Muscle layer of duodenum (tissue), 2 donors: ENCODE measurements at regions not wholly inside any gene's neighbourhood (a gene's known extent, or its start where the extent isn't known, plus 50 kb on each side); places are given as distances from the start of the nearest gene placed in this dataset.

Source experiments
- H3K27ac ChIP-seq: one replicate; pipeline ENCODE4 v1.7.0; 2013; ENCODE audit warnings: mild to moderate bottlenecking, low read length
- H3K27me3 ChIP-seq: one replicate; pipeline ENCODE4 v1.7.0; 2013; ENCODE audit warnings: low read depth, mild to moderate bottlenecking, control low read depth, low read length
- H3K36me3 ChIP-seq, 2 donors: one replicate each; pipeline ENCODE4 v1.7.0; 2013; ENCODE audit warnings: low read length in 2 of 2, control low read depth in 1 of 2, mild to moderate bottlenecking in 1 of 2; ENCODE audit not compliant: insufficient read depth in 2 of 2, control insufficient read depth in 1 of 2
- H3K4me1 ChIP-seq, 2 donors: one replicate each; pipeline ENCODE4 v1.7.0; 2013; ENCODE audit warnings: low read length in 2 of 2, mild to moderate bottlenecking in 2 of 2, control low read depth in 1 of 2, moderate library complexity in 1 of 2; ENCODE audit not compliant: insufficient read depth in 2 of 2, control insufficient read depth in 1 of 2
- H3K4me3 ChIP-seq, 2 donors: one replicate each; pipeline ENCODE4 v1.7.0; 2013; ENCODE audit warnings: low read length in 2 of 2, low read depth in 1 of 2, mild to moderate bottlenecking in 1 of 2
- H3K9me3 ChIP-seq, 2 donors: one replicate each; pipeline ENCODE4 v1.7.0; 2013; ENCODE audit warnings: low read length in 2 of 2, control low read depth in 1 of 2, mild to moderate bottlenecking in 1 of 2; ENCODE audit not compliant: control insufficient read depth in 1 of 2
- donor health status: healthy.

DNA sequence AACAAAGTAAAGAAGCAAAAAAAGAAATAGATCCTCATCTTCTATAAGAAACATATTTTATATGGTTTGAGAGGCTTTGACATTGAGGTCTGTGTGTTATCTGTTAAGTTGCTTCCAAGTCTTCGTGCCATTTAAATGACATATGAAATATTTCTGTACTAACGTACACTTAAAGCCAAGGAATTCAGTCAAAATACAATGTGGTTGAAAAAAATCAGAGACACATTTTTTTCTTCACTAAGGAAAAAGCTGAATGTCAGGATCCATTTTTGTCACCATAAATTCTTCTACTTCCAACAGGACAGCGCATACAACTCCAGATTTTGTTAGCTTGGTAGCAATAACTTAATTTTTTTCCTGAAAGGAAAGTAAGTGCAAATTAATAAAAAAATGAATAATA, 168.5 kb downstream of the FAT4 start:
- no peaks in the 10 kb centered on the region for H3K9me3 ChIP-seq
- H3K4me3 ChIP-seq: no peak overlapping the region
- H3K4me1 ChIP-seq: no peaks in the 10 kb centered on the region
- H3K27ac ChIP-seq: no peak overlapping the region
- H3K36me3 ChIP-seq: peaks cover 9 to 21% of the 10 kb centered on the region in 2 donors
- H3K27me3 ChIP-seq: no peaks in the 10 kb centered on the region

DNA sequence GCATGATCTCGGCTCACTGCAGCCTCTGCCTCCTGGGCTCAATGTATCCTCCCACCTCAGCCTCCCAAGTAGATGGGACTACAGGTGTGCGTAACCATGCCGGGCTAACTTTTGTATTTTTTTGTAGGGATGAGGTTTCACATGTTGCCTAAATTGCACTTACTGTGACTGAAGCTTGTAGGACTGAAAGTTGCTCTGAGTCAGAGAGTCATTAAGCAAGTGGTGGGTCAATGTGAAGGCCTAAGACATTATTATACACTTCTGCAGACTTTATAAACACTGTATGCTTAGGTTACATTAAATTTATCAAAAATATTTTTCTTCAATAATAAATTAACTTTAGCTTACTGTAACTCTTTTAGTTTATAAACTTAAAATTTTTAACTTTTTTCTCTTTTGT, 170.2 kb downstream of the FAT4 start:
- Histone ChIP-seq H3K4me3 (no peak overlapping the region), H3K4me1 (no peaks in the 10 kb centered on the region), H3K27ac (no peak overlapping the region), H3K36me3 (peaks cover 9 to 24% of the 10 kb centered on the region in 2 donors), H3K27me3 (no peaks in the 10 kb centered on the region), H3K9me3 (no peaks in the 10 kb centered on the region)

DNA sequence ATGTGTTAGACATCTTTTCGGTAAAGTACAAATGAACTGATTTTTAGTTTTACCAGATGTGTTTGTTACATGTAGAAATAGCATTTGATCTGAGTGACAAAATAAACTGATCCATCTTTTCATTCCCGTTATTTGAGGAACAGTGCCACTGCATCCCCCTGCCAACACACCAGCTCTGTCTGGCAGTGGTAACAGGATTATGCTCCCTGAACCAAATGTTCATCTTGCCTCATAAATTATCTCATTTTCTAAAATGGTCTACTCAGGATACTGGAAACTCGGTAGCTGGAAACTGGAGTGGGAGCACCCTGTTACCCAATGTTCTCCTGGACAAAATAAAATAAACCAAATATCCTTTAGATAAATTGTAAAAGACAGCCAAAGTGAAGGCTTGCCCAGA, 171.6 kb downstream of the FAT4 start:
- Histone ChIP-seq H3K36me3 (peaks cover 8 to 33% of the 10 kb centered on the region in 2 donors), H3K9me3 (no peaks in the 10 kb centered on the region), H3K27ac (no peak overlapping the region), H3K27me3 (no peaks in the 10 kb centered on the region), H3K4me1 (no peaks in the 10 kb centered on the region), H3K4me3 (no peak overlapping the region)

DNA sequence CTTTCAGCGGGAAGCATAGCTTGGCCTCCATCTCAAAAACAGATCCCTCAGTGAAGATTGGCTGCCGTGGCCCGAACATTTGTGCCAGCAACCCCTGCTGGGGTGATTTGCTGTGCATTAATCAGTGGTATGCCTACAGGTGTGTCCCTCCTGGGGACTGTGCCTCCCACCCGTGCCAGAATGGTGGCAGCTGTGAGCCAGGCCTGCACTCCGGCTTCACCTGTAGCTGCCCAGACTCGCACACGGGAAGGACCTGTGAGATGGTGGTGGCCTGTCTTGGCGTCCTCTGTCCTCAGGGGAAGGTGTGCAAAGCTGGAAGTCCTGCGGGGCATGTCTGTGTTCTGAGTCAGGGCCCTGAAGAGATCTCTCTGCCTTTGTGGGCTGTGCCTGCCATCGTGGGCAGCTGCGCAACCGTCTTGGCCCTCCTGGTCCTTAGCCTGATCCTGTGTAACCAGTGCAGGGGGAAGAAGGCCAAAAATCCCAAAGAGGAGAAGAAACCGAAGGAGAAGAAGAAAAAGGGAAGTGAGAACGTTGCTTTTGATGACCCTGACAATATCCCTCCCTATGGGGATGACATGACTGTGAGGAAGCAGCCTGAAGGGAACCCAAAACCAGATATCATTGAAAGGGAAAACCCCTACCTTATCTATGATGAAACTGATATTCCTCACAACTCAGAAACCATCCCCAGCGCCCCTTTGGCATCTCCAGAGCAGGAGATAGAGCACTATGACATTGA, 175.4 kb downstream of the FAT4 start:
- H3K27me3 ChIP-seq: no peaks in the 10 kb centered on the region
- no peak overlapping the region for H3K4me3 ChIP-seq
- H3K36me3 ChIP-seq: peaks cover 3 to 19% of the 10 kb centered on the region in 2 donors
- H3K4me1 ChIP-seq: no peaks in the 10 kb centered on the region
- no peak overlapping the region for H3K27ac ChIP-seq
- no peaks in the 10 kb centered on the region for H3K9me3 ChIP-seq

DNA sequence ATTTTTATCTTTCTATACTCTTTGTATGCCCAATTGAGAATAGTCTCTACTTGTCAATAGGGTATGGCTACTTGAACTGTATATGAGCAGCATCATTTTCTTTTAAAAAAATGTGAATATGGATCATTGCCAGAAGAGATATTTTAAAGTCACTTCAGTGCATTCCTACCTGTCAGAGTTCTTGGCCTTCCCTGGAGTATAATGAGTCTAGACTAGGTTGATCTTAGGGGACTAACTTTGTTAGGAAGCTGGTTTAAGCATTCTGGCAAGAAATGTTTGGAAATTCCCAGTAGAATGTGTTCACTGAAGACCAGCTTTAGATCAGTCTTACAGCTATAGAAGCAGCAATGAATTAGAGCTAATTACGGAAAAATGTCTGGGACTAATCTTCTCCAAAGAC, 178.2 kb downstream of the FAT4 start:
- no peaks in the 10 kb centered on the region for H3K4me1 ChIP-seq

DNA sequence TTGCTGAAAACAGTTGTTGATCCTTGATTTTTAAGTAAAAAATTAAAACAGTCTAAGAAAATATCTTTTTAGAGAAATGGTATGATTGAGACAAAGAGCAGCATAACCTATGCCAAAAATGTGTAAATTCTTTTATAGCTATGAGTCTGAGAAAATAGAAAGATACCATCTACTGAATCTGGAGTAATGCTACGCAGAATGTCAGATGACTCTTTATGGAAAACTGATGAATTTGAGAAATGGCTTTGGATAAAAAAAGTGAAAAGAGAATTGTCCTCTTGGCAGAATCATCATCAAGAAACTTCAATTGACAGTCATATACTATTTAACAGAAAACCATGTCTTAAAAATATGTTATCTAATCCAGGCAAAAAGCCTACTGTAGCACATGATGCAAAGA, 183.1 kb downstream of the FAT4 start:
- no peaks in the 10 kb centered on the region for H3K36me3 ChIP-seq
- no peaks in the 10 kb centered on the region for H3K4me1 ChIP-seq
- H3K9me3 ChIP-seq: no peaks in the 10 kb centered on the region
- no peak overlapping the region for H3K27ac ChIP-seq
- no peaks in the 10 kb centered on the region for H3K27me3 ChIP-seq
- H3K4me3 ChIP-seq: no peak overlapping the region

More for the DNA sequence above, 178.2 kb downstream of the FAT4 start:
- no peak overlapping the region for H3K27ac ChIP-seq
- no peaks in the 10 kb centered on the region for H3K27me3 ChIP-seq
- H3K4me3 ChIP-seq: no peak overlapping the region
- peaks cover 0 to 19% of the 10 kb centered on the region in 2 donors for H3K36me3 ChIP-seq
- H3K9me3 ChIP-seq: no peaks in the 10 kb centered on the region

GRCh38 chr4:125498981-125499380, 184.2 kb downstream of the FAT4 start:
- no peaks in the 10 kb centered on the region for H3K27me3 ChIP-seq
- H3K9me3 ChIP-seq: no peaks in the 10 kb centered on the region
- H3K4me3 ChIP-seq: no peak overlapping the region
- no peaks in the 10 kb centered on the region for H3K36me3 ChIP-seq
- no peak overlapping the region for H3K27ac ChIP-seq
- H3K4me1 ChIP-seq: no peaks in the 10 kb centered on the region

- H3K27me3 ChIP-seq: no peaks in the 10 kb centered on the region
- H3K4me3 ChIP-seq: no peak overlapping the region
- H3K36me3 ChIP-seq: no peaks in the 10 kb centered on the region
- H3K9me3 ChIP-seq: no peaks in the 10 kb centered on the region
- H3K4me1 ChIP-seq: no peaks in the 10 kb centered on the region
- no peak overlapping the region for H3K27ac ChIP-seq
These were observed 186.3 kb downstream of the FAT4 start for GRCh38 chr4:125501090-125501489.

DNA sequence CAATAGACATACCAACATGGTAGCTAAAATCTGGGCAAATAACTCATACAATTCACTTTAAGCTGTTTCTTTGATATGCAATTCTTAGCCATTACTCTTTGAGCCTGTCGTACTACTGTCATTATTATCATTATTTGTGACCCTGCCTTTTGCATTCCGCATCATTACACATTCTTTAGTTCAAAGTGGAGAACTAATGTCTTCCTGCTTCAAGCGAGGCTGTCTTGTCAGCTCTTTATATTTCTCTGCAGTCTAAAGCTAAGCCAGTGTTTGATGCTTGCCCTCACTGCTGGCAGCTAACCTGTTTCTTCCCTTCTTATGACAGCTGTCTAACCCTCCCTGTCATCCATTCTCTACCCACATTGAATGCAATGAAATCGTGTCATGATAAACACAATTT, 186.8 kb downstream of the FAT4 start:
- H3K36me3 ChIP-seq: no peaks in the 10 kb centered on the region
- no peak overlapping the region for H3K27ac ChIP-seq
- no peaks in the 10 kb centered on the region for H3K27me3 ChIP-seq
- H3K4me1 ChIP-seq: no peaks in the 10 kb centered on the region
- no peaks in the 10 kb centered on the region for H3K9me3 ChIP-seq
- no peak overlapping the region for H3K4me3 ChIP-seq

- Histone ChIP-seq H3K4me3 (no peak overlapping the region), H3K4me1 (no peaks in the 10 kb centered on the region), H3K27ac (no peak overlapping the region), H3K27me3 (no peaks in the 10 kb centered on the region), H3K9me3 (no peaks in the 10 kb centered on the region), H3K36me3 (no peaks in the 10 kb centered on the region)
These were observed 190.9 kb downstream of the FAT4 start for GRCh38 chr4:125505621-125506020.

- Histone ChIP-seq H3K9me3 (no peaks in the 10 kb centered on the region), H3K27ac (no peak overlapping the region), H3K4me1 (no peaks in the 10 kb centered on the region), H3K36me3 (no peaks in the 10 kb centered on the region), H3K27me3 (no peaks in the 10 kb centered on the region), H3K4me3 (no peak overlapping the region)
These were observed 192.4 kb downstream of the FAT4 start for GRCh38 chr4:125507141-125507540.

GRCh38 chr4:125511715-125512114, 197.0 kb downstream of the FAT4 start:
- H3K27me3 ChIP-seq: no peaks in the 10 kb centered on the region
- no peak overlapping the region for H3K27ac ChIP-seq
- H3K36me3 ChIP-seq: no peaks in the 10 kb centered on the region
- H3K4me1 ChIP-seq: no peaks in the 10 kb centered on the region
- H3K9me3 ChIP-seq: no peaks in the 10 kb centered on the region
- H3K4me3 ChIP-seq: no peak overlapping the region
